GM23338 (cell line): ENCODE measurements at regions not wholly inside any gene's neighbourhood (a gene's known extent, or its start where the extent isn't known, plus 50 kb on each side); places are given as distances from the start of the nearest gene placed in this dataset.

Experiments used
- ATAC-seq: fragments of 200-7000 bp; cut with Tn5 transposase; 3 replicates; pipeline ENCODE4 v1.9.1; 2020
- DNase-seq: peaks from one replicate; pipeline ENCODE4 v3.0.0-alpha.2; 2015; ENCODE audit warnings: low spot score
- H2AFZ ChIP-seq: fragments of 200-600 bp; sonication (generic); 2 replicates; pipeline ENCODE4 v1.8.0; 2016; ENCODE audit warnings: antibody characterized with exemption, mild to moderate bottlenecking, moderate library complexity
- H3F3A ChIP-seq: fragments of 200-600 bp; sonication (generic); replicated peaks from 2 replicates; pipeline ENCODE4 v1.8.0; 2017; ENCODE audit warnings: antibody characterized with exemption, mixed run types, low read depth
- H3K27ac ChIP-seq: fragments of 200-600 bp; sonication (generic); 2 replicates; pipeline ENCODE4 v1.6.1; 2016; ENCODE audit warnings: low read depth
- H3K27me3 ChIP-seq: fragments of 200-600 bp; sonication (generic); 2 replicates; pipeline ENCODE4 v1.8.0; 2016; ENCODE audit warnings: mild to moderate bottlenecking, mixed run types, moderate library complexity; ENCODE audit not compliant: insufficient read depth
- H3K36me3 ChIP-seq: fragments of 200-600 bp; sonication (generic); 2 replicates; pipeline ENCODE4 v1.8.0; 2016; ENCODE audit warnings: mild to moderate bottlenecking; ENCODE audit not compliant: insufficient read depth
- H3K4me1 ChIP-seq: fragments of 200-600 bp; sonication (generic); 2 replicates; pipeline ENCODE4 v1.8.0; 2016; ENCODE audit warnings: mild to moderate bottlenecking, moderate library complexity; ENCODE audit not compliant: insufficient read depth
- H3K4me2 ChIP-seq: fragments of 200-600 bp; sonication (generic); 2 replicates; pipeline ENCODE4 v1.7.1; 2017; ENCODE audit warnings: mixed run types
- H3K4me3 ChIP-seq: fragments of 200-600 bp; sonication (generic); 2 replicates; pipeline ENCODE4 v1.6.1; 2016; ENCODE audit warnings: mixed run types
- H3K79me2 ChIP-seq: fragments of 200-600 bp; sonication (generic); replicated peaks from 2 replicates; pipeline ENCODE4 v1.8.0; 2017; ENCODE audit warnings: mild to moderate bottlenecking; ENCODE audit not compliant: insufficient read depth
- H3K9me2 ChIP-seq: fragments of 200-600 bp; sonication (generic); 2 replicates; pipeline ENCODE4 v1.8.0; 2017; ENCODE audit not compliant: insufficient read depth
- H4K20me1 ChIP-seq: fragments of 200-600 bp; sonication (generic); replicated peaks from 2 replicates; pipeline ENCODE4 v1.8.0; 2017; ENCODE audit warnings: mild to moderate bottlenecking; ENCODE audit not compliant: insufficient read depth
- H3K27ac Mint-ChIP-seq: 2 replicates; pipeline ENCODE4 v1.8.0; 2020; ENCODE audit warnings: inconsistent platforms, mild to moderate bottlenecking, moderate library complexity, mixed read lengths
- H3K27me3 Mint-ChIP-seq: 3 replicates; pipeline ENCODE4 v1.8.0; 2022; ENCODE audit warnings: low read depth, mild to moderate bottlenecking, moderate library complexity, mixed read lengths, inconsistent platforms; ENCODE audit not compliant: insufficient read depth, poor library complexity
- H3K36me3 Mint-ChIP-seq: 3 replicates; pipeline ENCODE4 v1.8.0; 2021; ENCODE audit warnings: low read depth, mild to moderate bottlenecking, inconsistent platforms, moderate library complexity, mixed read lengths
- H3K4me1 Mint-ChIP-seq: 3 replicates; pipeline ENCODE4 v1.8.0; 2020; ENCODE audit warnings: mild to moderate bottlenecking, inconsistent platforms, mixed read lengths
- H3K4me3 Mint-ChIP-seq: 3 replicates; pipeline ENCODE4 v1.8.0; 2021; ENCODE audit warnings: moderate library complexity, mild to moderate bottlenecking, inconsistent platforms, mixed read lengths
- H3K9me3 Mint-ChIP-seq: 3 replicates; pipeline ENCODE4 v1.8.0; 2020; ENCODE audit warnings: moderate library complexity, mild to moderate bottlenecking, inconsistent platforms, mixed read lengths
- EZH2 ChIP-seq: fragments of 200-600 bp; sonication (generic); IDR thresholded peaks from one replicate; pipeline ENCODE4 v1.8.0; 2017; ENCODE audit warnings: antibody characterized with exemption, mild to moderate bottlenecking, low read depth; ENCODE audit not compliant: unreplicated experiment
- TF ChIP-seq, protein P1 (sequence below): fragments of 250-450 bp; sonication (Bioruptor Pico); IDR thresholded peaks from 2 replicates; pipeline ENCODE4 v1.5.0; 2020; ENCODE audit warnings: mild to moderate bottlenecking, moderate library complexity

DNA sequence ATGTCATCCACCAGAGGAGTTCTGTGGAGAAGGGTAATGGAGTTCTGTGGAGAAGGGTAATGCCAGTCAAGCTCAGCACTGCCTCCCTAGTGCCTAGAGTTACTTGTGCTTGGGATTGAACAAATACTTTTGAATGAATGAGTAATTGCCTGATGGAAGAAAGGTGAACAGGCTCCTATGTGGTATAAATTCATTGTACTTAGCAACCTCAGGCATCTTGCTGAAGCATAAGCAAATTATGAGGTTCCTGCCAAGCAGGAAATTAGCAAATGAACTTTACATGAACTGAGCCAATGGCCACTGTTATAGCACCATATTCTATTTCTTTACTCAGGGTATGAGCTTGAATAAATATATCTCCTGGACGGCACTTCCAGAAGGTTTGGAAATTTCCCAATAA lies 1047.2 kb downstream of the SLC6A15 start:
- Histone ChIP-seq H2AFZ (no peak overlapping the region), H3K27me3 (no peaks in the 10 kb centered on the region), H3K4me3 (no peak overlapping the region), H3F3A (no peaks in the 10 kb centered on the region), H3K27ac (no peak overlapping the region), H3K79me2 (no peaks in the 10 kb centered on the region), H3K4me2 (no peak overlapping the region), H3K36me3 (no peaks in the 10 kb centered on the region), H3K9me2 (no peaks in the 10 kb centered on the region), H4K20me1 (no peaks in the 10 kb centered on the region), H3K4me1 (no peaks in the 10 kb centered on the region)
- DNase-seq (no peak), ATAC-seq (no peak)
- Mint-ChIP-seq H3K4me3 (no peak overlapping the region), H3K27ac (no peak overlapping the region), H3K27me3 (no peaks in the 10 kb centered on the region), H3K9me3 (peaks cover 2% of the 10 kb centered on the region; the same call in 2 of the 3 replicates), H3K4me1 (no peaks in the 10 kb centered on the region), H3K36me3 (peaks cover 3% of the 10 kb centered on the region; the same call in 1 of the 3 replicates)
- TF ChIP-seq, protein P1, sequence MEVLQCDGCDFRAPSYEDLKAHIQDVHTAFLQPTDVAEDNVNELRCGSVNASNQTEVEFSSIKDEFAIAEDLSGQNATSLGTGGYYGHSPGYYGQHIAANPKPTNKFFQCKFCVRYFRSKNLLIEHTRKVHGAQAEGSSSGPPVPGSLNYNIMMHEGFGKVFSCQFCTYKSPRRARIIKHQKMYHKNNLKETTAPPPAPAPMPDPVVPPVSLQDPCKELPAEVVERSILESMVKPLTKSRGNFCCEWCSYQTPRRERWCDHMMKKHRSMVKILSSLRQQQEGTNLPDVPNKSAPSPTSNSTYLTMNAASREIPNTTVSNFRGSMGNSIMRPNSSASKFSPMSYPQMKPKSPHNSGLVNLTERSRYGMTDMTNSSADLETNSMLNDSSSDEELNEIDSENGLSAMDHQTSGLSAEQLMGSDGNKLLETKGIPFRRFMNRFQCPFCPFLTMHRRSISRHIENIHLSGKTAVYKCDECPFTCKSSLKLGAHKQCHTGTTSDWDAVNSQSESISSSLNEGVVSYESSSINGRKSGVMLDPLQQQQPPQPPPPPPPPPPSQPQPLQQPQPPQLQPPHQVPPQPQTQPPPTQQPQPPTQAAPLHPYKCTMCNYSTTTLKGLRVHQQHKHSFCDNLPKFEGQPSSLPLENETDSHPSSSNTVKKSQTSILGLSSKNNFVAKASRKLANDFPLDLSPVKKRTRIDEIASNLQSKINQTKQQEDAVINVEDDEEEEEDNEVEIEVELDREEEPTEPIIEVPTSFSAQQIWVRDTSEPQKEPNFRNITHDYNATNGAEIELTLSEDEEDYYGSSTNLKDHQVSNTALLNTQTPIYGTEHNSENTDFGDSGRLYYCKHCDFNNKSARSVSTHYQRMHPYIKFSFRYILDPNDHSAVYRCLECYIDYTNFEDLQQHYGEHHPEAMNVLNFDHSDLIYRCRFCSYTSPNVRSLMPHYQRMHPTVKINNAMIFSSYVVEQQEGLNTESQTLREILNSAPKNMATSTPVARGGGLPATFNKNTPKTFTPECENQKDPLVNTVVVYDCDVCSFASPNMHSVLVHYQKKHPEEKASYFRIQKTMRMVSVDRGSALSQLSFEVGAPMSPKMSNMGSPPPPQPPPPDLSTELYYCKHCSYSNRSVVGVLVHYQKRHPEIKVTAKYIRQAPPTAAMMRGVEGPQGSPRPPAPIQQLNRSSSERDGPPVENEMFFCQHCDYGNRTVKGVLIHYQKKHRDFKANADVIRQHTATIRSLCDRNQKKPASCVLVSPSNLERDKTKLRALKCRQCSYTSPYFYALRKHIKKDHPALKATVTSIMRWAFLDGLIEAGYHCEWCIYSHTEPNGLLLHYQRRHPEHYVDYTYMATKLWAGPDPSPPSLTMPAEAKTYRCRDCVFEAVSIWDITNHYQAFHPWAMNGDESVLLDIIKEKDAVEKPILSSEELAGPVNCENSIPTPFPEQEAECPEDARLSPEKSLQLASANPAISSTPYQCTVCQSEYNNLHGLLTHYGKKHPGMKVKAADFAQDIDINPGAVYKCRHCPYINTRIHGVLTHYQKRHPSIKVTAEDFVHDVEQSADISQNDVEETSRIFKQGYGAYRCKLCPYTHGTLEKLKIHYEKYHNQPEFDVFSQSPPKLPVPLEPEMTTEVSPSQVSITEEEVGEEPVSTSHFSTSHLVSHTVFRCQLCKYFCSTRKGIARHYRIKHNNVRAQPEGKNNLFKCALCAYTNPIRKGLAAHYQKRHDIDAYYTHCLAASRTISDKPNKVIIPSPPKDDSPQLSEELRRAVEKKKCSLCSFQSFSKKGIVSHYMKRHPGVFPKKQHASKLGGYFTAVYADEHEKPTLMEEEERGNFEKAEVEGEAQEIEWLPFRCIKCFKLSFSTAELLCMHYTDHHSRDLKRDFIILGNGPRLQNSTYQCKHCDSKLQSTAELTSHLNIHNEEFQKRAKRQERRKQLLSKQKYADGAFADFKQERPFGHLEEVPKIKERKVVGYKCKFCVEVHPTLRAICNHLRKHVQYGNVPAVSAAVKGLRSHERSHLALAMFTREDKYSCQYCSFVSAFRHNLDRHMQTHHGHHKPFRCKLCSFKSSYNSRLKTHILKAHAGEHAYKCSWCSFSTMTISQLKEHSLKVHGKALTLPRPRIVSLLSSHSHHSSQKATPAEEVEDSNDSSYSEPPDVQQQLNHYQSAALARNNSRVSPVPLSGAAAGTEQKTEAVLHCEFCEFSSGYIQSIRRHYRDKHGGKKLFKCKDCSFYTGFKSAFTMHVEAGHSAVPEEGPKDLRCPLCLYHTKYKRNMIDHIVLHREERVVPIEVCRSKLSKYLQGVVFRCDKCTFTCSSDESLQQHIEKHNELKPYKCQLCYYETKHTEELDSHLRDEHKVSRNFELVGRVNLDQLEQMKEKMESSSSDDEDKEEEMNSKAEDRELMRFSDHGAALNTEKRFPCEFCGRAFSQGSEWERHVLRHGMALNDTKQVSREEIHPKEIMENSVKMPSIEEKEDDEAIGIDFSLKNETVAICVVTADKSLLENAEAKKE, result no peak

DNA sequence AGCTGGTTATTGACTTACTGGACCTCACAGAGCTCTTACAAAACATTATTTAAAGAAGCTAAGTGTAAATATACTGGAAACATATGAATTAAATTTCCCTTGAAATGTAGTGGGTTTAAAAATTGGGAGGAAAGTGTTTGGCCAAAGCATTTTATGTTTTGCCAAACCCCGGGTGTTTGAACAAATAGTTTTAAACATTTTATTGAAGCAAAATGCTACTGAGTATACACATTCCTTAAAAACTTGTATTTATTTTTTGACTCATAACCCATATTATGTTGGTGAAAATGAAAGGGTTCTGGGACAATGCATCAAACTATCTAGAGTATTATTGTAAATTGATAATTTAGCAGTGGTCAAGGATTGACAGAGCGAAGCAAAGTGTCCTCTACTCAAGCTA lies 1048.5 kb downstream of the SLC6A15 start:
- H3K27me3 ChIP-seq, result no peaks in the 10 kb centered on the region
- ATAC-seq (no peak), DNase-seq (no peak)
- H3K4me2 ChIP-seq, result no peak overlapping the region
- no peaks in the 10 kb centered on the region; the same call in 1 of the 2 replicates for H3K9me2 ChIP-seq
- Mint-ChIP-seq H3K4me3 (no peak overlapping the region), H3K9me3 (no peaks in the 10 kb centered on the region), H3K27ac (no peak overlapping the region), H3K4me1 (no peaks in the 10 kb centered on the region), H3K36me3 (no peaks in the 10 kb centered on the region), H3K27me3 (no peaks in the 10 kb centered on the region)
- H3K27ac ChIP-seq, result no peak overlapping the region
- H3K4me3 ChIP-seq, result no peak overlapping the region
- H3F3A ChIP-seq, result no peaks in the 10 kb centered on the region
- no peaks in the 10 kb centered on the region for H4K20me1 ChIP-seq
- no peak overlapping the region for H2AFZ ChIP-seq
- no peaks in the 10 kb centered on the region for H3K4me1 ChIP-seq
- no peak for TF ChIP-seq EZH2
- H3K79me2 ChIP-seq, result no peaks in the 10 kb centered on the region
- no peaks in the 10 kb centered on the region for H3K36me3 ChIP-seq
